ENCODE measurements at regions not wholly inside any gene's neighbourhood (a gene's known extent, or its start where the extent isn't known, plus 50 kb on each side); places are given as distances from the start of the nearest gene placed in this dataset.

DNA sequence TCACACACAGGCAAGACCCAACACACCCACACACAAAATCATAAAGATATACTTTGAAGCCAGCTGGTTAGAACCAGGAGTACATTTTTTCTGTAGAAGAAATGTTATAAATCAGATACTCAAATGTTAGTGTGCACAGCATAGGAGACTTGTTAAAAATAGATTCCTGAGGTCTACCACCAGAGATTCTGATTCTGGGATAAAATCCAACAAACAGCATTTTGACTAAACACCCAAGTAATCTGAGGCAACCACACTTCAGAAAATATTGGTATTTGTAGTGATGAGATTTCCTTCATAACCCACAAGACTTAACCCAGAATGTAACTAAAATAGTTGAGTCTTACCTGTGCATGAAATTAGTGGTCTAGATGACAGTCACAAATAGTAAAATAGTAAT is 301.8 kb downstream of the HNRNPD start:
- H3K36me3 ChIP-seq (ENCODE audit: insufficient read depth, low read length), result no peaks in the 10 kb centered on the region
- H3K27me3 ChIP-seq (ENCODE audit: insufficient read depth, low read depth, low read length), result no peaks in the 10 kb centered on the region
- no peaks in the 10 kb centered on the region for H3K9me3 ChIP-seq (ENCODE audit: low read length)
- no peaks in the 10 kb centered on the region for H4K20me1 ChIP-seq (ENCODE audit: insufficient read depth)
- H3K79me2 ChIP-seq (replicated peaks; ENCODE audit: insufficient read depth, low read length), result no peaks in the 10 kb centered on the region
- H3K9me2 ChIP-seq (ENCODE audit: insufficient read depth, low read length), result no peaks in the 10 kb centered on the region
- H3K4me2 ChIP-seq (ENCODE audit: low read length), result no peak overlapping the region
- no peak overlapping the region for H2AFZ ChIP-seq (ENCODE audit: low read depth, low read length)
- H3K27ac ChIP-seq (ENCODE audit: low read length), result no peak overlapping the region
- H3K9ac ChIP-seq (ENCODE audit: low read length), result no peak overlapping the region
- TF ChIP-seq MXI1 (conservative IDR thresholded peaks at IDR 0.05; ENCODE audit: poor library complexity, severe bottlenecking) (no peak), RAD21 (conservative IDR thresholded peaks at IDR 0.05) (no peak), EZH2 (IDR thresholded peaks at IDR 0.05; ENCODE audit: borderline replicate concordance, insufficient read depth, low read length, poor library complexity, severe bottlenecking) (no peak), EP300 (conservative IDR thresholded peaks at IDR 0.05; ENCODE audit: poor library complexity, severe bottlenecking) (no peak)
- no peaks in the 10 kb centered on the region for H3F3A ChIP-seq (ENCODE audit: insufficient read depth, low read length, poor library complexity, severe bottlenecking)
- no peak overlapping the region for H3K4me3 ChIP-seq (ENCODE audit: low read length)

- no peaks in the 10 kb centered on the region for H3K79me2 ChIP-seq (replicated peaks; ENCODE audit: insufficient read depth, low read length)
- no peaks in the 10 kb centered on the region for H3F3A ChIP-seq (ENCODE audit: insufficient read depth, low read length, poor library complexity, severe bottlenecking)
- H3K9me3 ChIP-seq (ENCODE audit: low read length), result no peaks in the 10 kb centered on the region
- peak overlapping the region; percentile 12 for H3K4me3 ChIP-seq (ENCODE audit: low read length)
- H4K20me1 ChIP-seq (ENCODE audit: insufficient read depth), result no peaks in the 10 kb centered on the region
- H3K9me2 ChIP-seq (ENCODE audit: insufficient read depth, low read length), result no peaks in the 10 kb centered on the region
- no peaks in the 10 kb centered on the region for H3K36me3 ChIP-seq (ENCODE audit: insufficient read depth, low read length)
- no peak overlapping the region for H2AFZ ChIP-seq (ENCODE audit: low read depth, low read length)
- H3K27me3 ChIP-seq (ENCODE audit: insufficient read depth, low read depth, low read length), result no peaks in the 10 kb centered on the region
- peak overlapping the region; percentile 36 for H3K4me2 ChIP-seq (ENCODE audit: low read length)
- peak overlapping the region; percentile 14 for H3K27ac ChIP-seq (ENCODE audit: low read length)
- no peak overlapping the region for H3K9ac ChIP-seq (ENCODE audit: low read length)
- no peak for TF ChIP-seq SMC3 (conservative IDR thresholded peaks at IDR 0.05; ENCODE audit: poor library complexity)
- peak; percentile 56 for TF ChIP-seq POLR2AphosphoS5 (IDR thresholded peaks at IDR 0.05)
- TF ChIP-seq EZH2 (IDR thresholded peaks at IDR 0.05; ENCODE audit: borderline replicate concordance, insufficient read depth, low read length, poor library complexity, severe bottlenecking), result no peak
- TF ChIP-seq EP300 (conservative IDR thresholded peaks at IDR 0.05; ENCODE audit: poor library complexity, severe bottlenecking), result peak; percentile 40
- TF ChIP-seq CTCF (IDR thresholded peaks at IDR 0.05; ENCODE audit: poor library complexity, severe bottlenecking), result no peak
- no peak for TF ChIP-seq RAD21 (conservative IDR thresholded peaks at IDR 0.05)
- no peak for TF ChIP-seq TAF1 (IDR thresholded peaks at IDR 0.05; ENCODE audit: low read depth)
- TF ChIP-seq, protein P1, sequence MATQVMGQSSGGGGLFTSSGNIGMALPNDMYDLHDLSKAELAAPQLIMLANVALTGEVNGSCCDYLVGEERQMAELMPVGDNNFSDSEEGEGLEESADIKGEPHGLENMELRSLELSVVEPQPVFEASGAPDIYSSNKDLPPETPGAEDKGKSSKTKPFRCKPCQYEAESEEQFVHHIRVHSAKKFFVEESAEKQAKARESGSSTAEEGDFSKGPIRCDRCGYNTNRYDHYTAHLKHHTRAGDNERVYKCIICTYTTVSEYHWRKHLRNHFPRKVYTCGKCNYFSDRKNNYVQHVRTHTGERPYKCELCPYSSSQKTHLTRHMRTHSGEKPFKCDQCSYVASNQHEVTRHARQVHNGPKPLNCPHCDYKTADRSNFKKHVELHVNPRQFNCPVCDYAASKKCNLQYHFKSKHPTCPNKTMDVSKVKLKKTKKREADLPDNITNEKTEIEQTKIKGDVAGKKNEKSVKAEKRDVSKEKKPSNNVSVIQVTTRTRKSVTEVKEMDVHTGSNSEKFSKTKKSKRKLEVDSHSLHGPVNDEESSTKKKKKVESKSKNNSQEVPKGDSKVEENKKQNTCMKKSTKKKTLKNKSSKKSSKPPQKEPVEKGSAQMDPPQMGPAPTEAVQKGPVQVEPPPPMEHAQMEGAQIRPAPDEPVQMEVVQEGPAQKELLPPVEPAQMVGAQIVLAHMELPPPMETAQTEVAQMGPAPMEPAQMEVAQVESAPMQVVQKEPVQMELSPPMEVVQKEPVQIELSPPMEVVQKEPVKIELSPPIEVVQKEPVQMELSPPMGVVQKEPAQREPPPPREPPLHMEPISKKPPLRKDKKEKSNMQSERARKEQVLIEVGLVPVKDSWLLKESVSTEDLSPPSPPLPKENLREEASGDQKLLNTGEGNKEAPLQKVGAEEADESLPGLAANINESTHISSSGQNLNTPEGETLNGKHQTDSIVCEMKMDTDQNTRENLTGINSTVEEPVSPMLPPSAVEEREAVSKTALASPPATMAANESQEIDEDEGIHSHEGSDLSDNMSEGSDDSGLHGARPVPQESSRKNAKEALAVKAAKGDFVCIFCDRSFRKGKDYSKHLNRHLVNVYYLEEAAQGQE (IDR thresholded peaks at IDR 0.05; ENCODE audit: borderline replicate concordance), result peak; percentile 31
These were observed 303.7 kb downstream of the HNRNPD start for GRCh38 chr4:82069883-82070638.
